ENCODE measurements at regions not wholly inside any gene's neighbourhood (a gene's known extent, or its start where the extent isn't known, plus 50 kb on each side); places are given as distances from the start of the nearest gene placed in this dataset.

GRCh38 chr6:4620284-4621151 is 155.7 kb upstream of the CDYL start:
- intact Hi-C loops (cut with micrococcal nuclease): no loop called here

- intact Hi-C loops (cut with micrococcal nuclease): no loop called here
Observed at GRCh38 chr6:4616311-4616710, 159.9 kb upstream of the CDYL start.

GRCh38 chr6:4615891-4616290 is 160.3 kb upstream of the CDYL start:
- intact Hi-C loops (cut with micrococcal nuclease): no loop called here

GRCh38 chr6:4615231-4615630 is 161.0 kb upstream of the CDYL start:
- intact Hi-C loops (cut with micrococcal nuclease): no loop called here

GRCh38 chr6:4614637-4615036 is 161.6 kb upstream of the CDYL start:
- intact Hi-C loops (cut with micrococcal nuclease): no loop called here

- intact Hi-C loops (cut with micrococcal nuclease): no loop called here
Observed at GRCh38 chr6:4613795-4614194, 162.4 kb upstream of the CDYL start.

GRCh38 chr6:4613381-4613780 is 162.8 kb upstream of the CDYL start:
- intact Hi-C loops (cut with micrococcal nuclease): no loop called here

GRCh38 chr6:4612636-4613171 is 163.5 kb upstream of the CDYL start:
- intact Hi-C loops (cut with micrococcal nuclease): no loop called here

GRCh38 chr6:4611429-4612129 is 164.6 kb upstream of the CDYL start:
- intact Hi-C loops (cut with micrococcal nuclease): no loop called here

- intact Hi-C loops (cut with micrococcal nuclease): no loop called here
Observed at GRCh38 chr6:4610256-4610655, 165.9 kb upstream of the CDYL start.

- intact Hi-C loops (cut with micrococcal nuclease): no loop called here
Observed at GRCh38 chr6:4608361-4609115, 167.7 kb upstream of the CDYL start.

- intact Hi-C loops (cut with micrococcal nuclease): no loop called here
Observed at GRCh38 chr6:4607793-4608192, 168.4 kb upstream of the CDYL start.

- intact Hi-C loops (cut with micrococcal nuclease): no loop called here
Observed at GRCh38 chr6:4606821-4607704, 169.1 kb upstream of the CDYL start.

GRCh38 chr6:4606016-4606415 is 170.2 kb upstream of the CDYL start:
- intact Hi-C loops (cut with micrococcal nuclease): no loop called here

GRCh38 chr6:4603856-4604369 is 172.3 kb upstream of the CDYL start:
- intact Hi-C loops (cut with micrococcal nuclease): no loop called here

- intact Hi-C loops (cut with micrococcal nuclease): no loop called here
Observed at GRCh38 chr6:4603291-4603690, 172.9 kb upstream of the CDYL start.

GRCh38 chr6:4599924-4600323 is 176.3 kb upstream of the CDYL start:
- intact Hi-C loops (cut with micrococcal nuclease): no loop called here

GRCh38 chr6:4598384-4598995 is 177.7 kb upstream of the CDYL start:
- intact Hi-C loops (cut with micrococcal nuclease): no loop called here

- intact Hi-C loops (cut with micrococcal nuclease): no loop called here
Observed at GRCh38 chr6:4593951-4594350, 182.3 kb upstream of the CDYL start.

GRCh38 chr6:4592026-4592425 is 184.2 kb upstream of the CDYL start:
- intact Hi-C loops (cut with micrococcal nuclease): no loop called here

Data from T-helper 1 cell treated with Interleukin-12 subunit alpha and Interleukin-12 subunit beta and Interleukin-4 antibody, amounts not matched to agents 30 ng/mL and 1 ng/mL, for 36 hours (primary cell).